KMS-11 (cell line): ENCODE measurements at regions not wholly inside any gene's neighbourhood (a gene's known extent, or its start where the extent isn't known, plus 50 kb on each side); places are given as distances from the start of the nearest gene placed in this dataset.

Source experiments
- H2AFZ ChIP-seq: fragments of 200-600 bp; sonication (generic); 2 replicates; pipeline ENCODE4 v1.6.1; 2016; ENCODE audit warnings: antibody characterized with exemption, mixed run types, low read depth
- H3K27ac ChIP-seq: fragments of 200-600 bp; sonication (generic); 2 replicates; pipeline ENCODE4 v1.6.1; 2016; ENCODE audit warnings: mild to moderate bottlenecking, mixed run types
- H3K27me3 ChIP-seq: fragments of 200-600 bp; sonication (generic); 2 replicates; pipeline ENCODE4 v1.6.1; 2017; ENCODE audit warnings: mild to moderate bottlenecking, low read depth, mixed run types, moderate library complexity; ENCODE audit not compliant: insufficient read depth
- H3K36me3 ChIP-seq: fragments of 200-600 bp; sonication (generic); 2 replicates; pipeline ENCODE4 v1.6.1; 2017; ENCODE audit warnings: mild to moderate bottlenecking, mixed run types; ENCODE audit not compliant: insufficient read depth
- H3K4me1 ChIP-seq: fragments of 200-600 bp; sonication (generic); 2 replicates; pipeline ENCODE4 v1.6.1; 2016; ENCODE audit warnings: mild to moderate bottlenecking, low read depth, mixed run types; ENCODE audit not compliant: poor library complexity, severe bottlenecking
- H3K4me2 ChIP-seq: fragments of 200-600 bp; sonication (generic); 2 replicates; pipeline ENCODE4 v1.7.0; 2016; ENCODE audit warnings: mild to moderate bottlenecking, mixed run types
- H3K4me3 ChIP-seq: fragments of 200-600 bp; sonication (generic); IDR thresholded peaks from 2 replicates; pipeline ENCODE4 v1.6.1; 2017; ENCODE audit warnings: low read depth, low read length, mixed read lengths; ENCODE audit not compliant: insufficient read depth
- H3K79me2 ChIP-seq: fragments of 200-600 bp; sonication (generic); 2 replicates; pipeline ENCODE4 v1.6.1; 2016; ENCODE audit warnings: low read depth, mixed run types; ENCODE audit not compliant: insufficient read depth
- H3K9ac ChIP-seq: fragments of 200-600 bp; sonication (generic); 2 replicates; pipeline ENCODE4 v1.6.1; 2016; ENCODE audit warnings: mild to moderate bottlenecking, mixed run types
- H4K20me1 ChIP-seq: fragments of 200-600 bp; sonication (generic); 2 replicates; pipeline ENCODE4 v1.6.1; 2016; ENCODE audit warnings: mild to moderate bottlenecking, mixed run types; ENCODE audit not compliant: insufficient read depth
- CTCF ChIP-seq: fragments of 200-600 bp; sonication (generic); conservative IDR thresholded peaks from 2 replicates; pipeline ENCODE4 v1.6.1; 2017; ENCODE audit warnings: low read depth, mild to moderate bottlenecking, antibody characterized with exemption, low read length, moderate library complexity, mixed read lengths

- Histone ChIP-seq H3K36me3 (no peaks in the 10 kb centered on the region), H3K79me2 (no peaks in the 10 kb centered on the region), H3K27ac (no peak overlapping the region; the same call in 1 of the 2 replicates), H3K4me1 (peaks cover 67% of the 10 kb centered on the region), H3K4me2 (peak overlapping the region; percentile 46), H3K4me3 (no peak overlapping the region), H2AFZ (no peak overlapping the region), H3K27me3 (no peaks in the 10 kb centered on the region), H3K9ac (no peak overlapping the region), H4K20me1 (no peaks in the 10 kb centered on the region)
- no peak for TF ChIP-seq CTCF
Measured at GRCh38 chr12:92470608-92471021, 232.2 kb upstream of the PLEKHG7 start.

DNA sequence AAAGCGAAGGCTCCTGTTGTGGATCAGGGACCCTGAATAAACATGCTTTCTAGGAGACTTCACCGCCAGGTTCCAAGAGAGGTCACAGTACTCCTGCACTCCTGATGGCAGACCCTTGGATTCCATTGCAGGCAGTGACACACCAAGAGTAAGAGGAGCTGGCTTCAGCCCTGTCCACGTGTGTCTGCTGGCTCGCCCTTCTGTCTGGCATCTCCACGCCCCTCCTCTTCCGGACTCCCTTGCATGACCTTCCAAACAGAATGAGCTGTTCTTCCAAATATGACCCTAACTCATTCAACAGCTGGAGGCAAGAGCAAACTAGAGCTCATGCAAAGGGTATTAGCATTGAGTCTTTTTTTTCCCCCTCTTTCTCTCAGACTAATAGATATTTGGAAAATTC is 233.0 kb upstream of the PLEKHG7 start:
- no peaks in the 10 kb centered on the region for H4K20me1 ChIP-seq
- no peaks in the 10 kb centered on the region for H3K36me3 ChIP-seq
- H3K4me3 ChIP-seq = no peak overlapping the region
- no peaks in the 10 kb centered on the region for H3K79me2 ChIP-seq
- no peak overlapping the region for H3K9ac ChIP-seq
- no peaks in the 10 kb centered on the region for H3K27me3 ChIP-seq
- peak overlapping the region; percentile 46 for H3K4me2 ChIP-seq
- no peak overlapping the region for H3K27ac ChIP-seq
- TF ChIP-seq CTCF = no peak
- peaks cover 75% of the 10 kb centered on the region for H3K4me1 ChIP-seq
- H2AFZ ChIP-seq = no peak overlapping the region

DNA sequence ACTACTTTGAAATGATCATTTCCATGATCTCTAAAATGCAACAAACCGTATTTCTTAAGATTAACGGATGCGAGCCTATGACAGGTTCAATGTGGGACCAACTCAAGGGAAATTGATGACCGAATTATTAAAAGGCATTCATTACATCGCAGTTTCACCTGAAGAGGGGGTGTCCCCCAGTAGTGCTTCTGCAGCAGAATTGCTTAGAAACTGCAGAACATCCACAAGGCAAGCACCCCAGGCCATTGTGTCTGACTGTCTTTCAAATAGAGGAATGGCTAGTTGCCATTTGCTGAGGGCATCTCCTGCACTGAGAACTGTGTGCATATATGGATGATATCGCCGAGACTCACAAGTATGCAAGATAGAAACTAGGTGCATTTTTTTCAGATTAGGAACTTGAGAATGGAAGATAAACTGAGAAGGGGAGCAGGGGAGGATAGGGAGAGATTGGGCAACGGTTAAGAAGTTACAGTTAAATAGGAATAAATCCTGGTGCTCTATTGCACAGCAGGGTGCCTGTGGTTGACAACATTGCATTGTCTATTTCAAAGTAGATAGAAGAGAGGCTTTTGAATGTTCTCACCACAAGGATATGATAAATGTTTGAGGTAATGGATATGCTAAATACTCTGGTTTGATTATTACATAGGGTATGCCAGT is 234.3 kb upstream of the PLEKHG7 start:
- Histone ChIP-seq H3K9ac (no peak overlapping the region), H3K27ac (0 out of 2 replicates have a peak overlapping the region, but pooled peaks have one; percentile 23), H2AFZ (no peak overlapping the region), H4K20me1 (no peaks in the 10 kb centered on the region), H3K27me3 (no peaks in the 10 kb centered on the region), H3K36me3 (no peaks in the 10 kb centered on the region), H3K4me3 (no peak overlapping the region), H3K79me2 (no peaks in the 10 kb centered on the region), H3K4me2 (peak overlapping the region; percentile 87), H3K4me1 (peaks cover 87% of the 10 kb centered on the region)
- TF ChIP-seq CTCF = no peak

DNA sequence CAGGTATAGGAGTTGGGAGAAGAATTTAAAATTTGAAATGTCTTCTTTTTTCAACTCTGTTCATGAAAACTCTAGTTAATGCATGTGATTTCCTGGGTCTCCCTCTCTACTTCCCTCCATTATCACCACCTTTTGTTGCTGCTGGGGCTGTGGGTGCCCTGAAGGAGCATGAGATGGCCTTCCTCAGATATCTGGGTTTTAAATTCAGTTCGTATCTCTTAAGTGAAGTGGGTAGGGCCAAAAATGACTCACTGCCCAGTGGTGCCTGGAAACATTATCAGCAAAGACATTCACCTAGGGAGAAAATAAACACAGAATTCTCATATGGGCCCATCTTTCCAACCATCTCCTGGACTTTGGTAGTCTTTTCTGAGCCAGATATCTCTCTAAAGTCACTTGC is 234.9 kb upstream of the PLEKHG7 start:
- Histone ChIP-seq H3K9ac (no peak overlapping the region), H3K27me3 (no peaks in the 10 kb centered on the region), H3K27ac (peak overlapping the region; percentile 23; the same call in 1 of the 2 replicates), H4K20me1 (no peaks in the 10 kb centered on the region), H3K4me3 (no peak overlapping the region), H3K36me3 (no peaks in the 10 kb centered on the region), H2AFZ (0 out of 2 replicates have a peak overlapping the region, but pooled peaks have one; percentile 30), H3K79me2 (no peaks in the 10 kb centered on the region), H3K4me2 (peak overlapping the region; percentile 87), H3K4me1 (peaks cover 93% of the 10 kb centered on the region)
- TF ChIP-seq CTCF = no peak
